SK-N-SH (cell line): ENCODE measurements at regions not wholly inside any gene's neighbourhood (a gene's known extent, or its start where the extent isn't known, plus 50 kb on each side); places are given as distances from the start of the nearest gene placed in this dataset.

ENCODE experiments used
- CTCF ChIA-PET: fragments of 300-600, 350-600 bp; formaldehyde crosslinking; extraction: SDS; loops from one replicate; lab custom pipeline; 2021; lab: Yijun Ruan, JAX
- POLR2A ChIA-PET: fragments of 350-600 bp; sonication (Branson Sonifier 250); formaldehyde crosslinking; extraction: SDS; loops from one replicate; lab custom pipeline; 2020; ENCODE audit warnings: antibody characterized with exemption, inconsistent platforms; lab: Yijun Ruan, JAX
- DNase-seq: peaks from one replicate; pipeline ENCODE4 v3.0.0; 2012
- H2AFZ ChIP-seq: fragments of 200-600 bp; sonication (generic); 2 replicates; pipeline ENCODE4 v1.8.1; 2016; ENCODE audit warnings: antibody characterized with exemption, mild to moderate bottlenecking, low read depth
- H3F3A ChIP-seq: fragments of 200-600 bp; sonication (generic); replicated peaks from 2 replicates; pipeline ENCODE3; 2016; ENCODE audit warnings: antibody characterized with exemption, mild to moderate bottlenecking; ENCODE audit not compliant: insufficient read depth
- H3K27ac ChIP-seq, 2 experiments: fragments of 200-500 bp in 1 of 2; fragments of 200-600 bp in 1 of 2; sonication (Bioruptor generic) in 1 of 2; sonication (generic), shearing (Covaris generic) in 1 of 2; 2 replicates each; pipeline versions ENCODE4 v1.5.1 to v1.6.1; 2014 to 2016; ENCODE audit warnings: low read depth in 2 of 2, inconsistent platforms in 1 of 2, low read length in 1 of 2, mild to moderate bottlenecking in 1 of 2, mixed read lengths in 1 of 2
- H3K27me3 ChIP-seq: fragments of 200-600 bp; sonication (generic), shearing (Covaris generic); 2 replicates; pipeline ENCODE4 v1.6.1; 2016; ENCODE audit warnings: mixed run types; ENCODE audit not compliant: insufficient read depth
- H3K36me3 ChIP-seq, 2 experiments: fragments of 200-500 bp in 1 of 2; fragments of 200-600 bp in 1 of 2; sonication (Bioruptor generic) in 1 of 2; sonication (generic) in 1 of 2; replicated peaks in 1 of 2; 2 replicates each; pipeline versions ENCODE3 to v1.5.1; 2014 to 2016; ENCODE audit warnings: low read length in 1 of 2, mild to moderate bottlenecking in 1 of 2; ENCODE audit not compliant: insufficient read depth in 2 of 2, control insufficient read depth in 1 of 2
- H3K4me1 ChIP-seq, 2 experiments: fragments of 200-500 bp in 1 of 2; fragments of 200-600 bp in 1 of 2; sonication (Bioruptor generic) in 1 of 2; sonication (generic), shearing (Covaris generic) in 1 of 2; 2 replicates each; pipeline versions ENCODE4 v1.5.1 to v1.6.1; 2014 to 2016; ENCODE audit warnings: low read depth in 1 of 2, low read length in 1 of 2, mixed run types in 1 of 2; ENCODE audit not compliant: insufficient read depth in 2 of 2, control insufficient read depth in 1 of 2
- H3K4me2 ChIP-seq: fragments of 200-600 bp; sonication (generic), shearing (Covaris generic); 2 replicates; pipeline ENCODE4 v1.6.1; 2017; ENCODE audit warnings: mixed run types
- H3K4me3 ChIP-seq, 2 experiments: fragments of 200-500 bp in 1 of 2; fragments of 200-600 bp in 1 of 2; sonication (Bioruptor generic) in 1 of 2; sonication (generic), shearing (Covaris generic) in 1 of 2; 2 replicates each; pipeline versions ENCODE4 v1.5.1 to v1.8.1; 2014 to 2016; ENCODE audit warnings: low read depth in 2 of 2, inconsistent platforms in 1 of 2, low read length in 1 of 2, mild to moderate bottlenecking in 1 of 2, mixed read lengths in 1 of 2, moderate library complexity in 1 of 2
- H3K79me2 ChIP-seq: fragments of 200-600 bp; sonication (generic); 2 replicates; pipeline ENCODE4 v1.8.1; 2017; ENCODE audit warnings: mild to moderate bottlenecking; ENCODE audit not compliant: insufficient read depth
- H3K9ac ChIP-seq: fragments of 200-600 bp; sonication (generic); 2 replicates; pipeline ENCODE4 v1.6.1; 2017; ENCODE audit warnings: mixed run types
- H3K9me2 ChIP-seq: fragments of 200-600 bp; sonication (generic); 2 replicates; pipeline ENCODE4 v1.6.1; 2017; ENCODE audit warnings: mixed run types
- H3K9me3 ChIP-seq: fragments of 200-600 bp; sonication (generic); 2 replicates; pipeline ENCODE4 v1.6.1; 2017; ENCODE audit warnings: mixed run types, mild to moderate bottlenecking, moderate library complexity
- H4K20me1 ChIP-seq: fragments of 200-600 bp; sonication (generic); 2 replicates; pipeline ENCODE4 v1.6.1; 2017; ENCODE audit warnings: mild to moderate bottlenecking, mixed run types; ENCODE audit not compliant: insufficient read depth
- CHD2 ChIP-seq: fragments of 150-350 bp; IDR thresholded peaks from 2 replicates; pipeline ENCODE4 v1.6.1; 2018; ENCODE audit warnings: low read length; ENCODE audit not compliant: partially characterized antibody
- ELF1 ChIP-seq: IDR thresholded peaks from 2 replicates; pipeline ENCODE4 v1.4.0; 2012
- FOSL2 ChIP-seq: IDR thresholded peaks from 2 replicates; pipeline ENCODE4 v1.4.0; 2012; ENCODE audit warnings: low read depth, mild to moderate bottlenecking, moderate library complexity, borderline replicate concordance
- MEF2A ChIP-seq: IDR thresholded peaks from 2 replicates; pipeline ENCODE4 v1.4.0; 2012; ENCODE audit warnings: low read depth, borderline replicate concordance
- NFIC ChIP-seq: IDR thresholded peaks from 2 replicates; pipeline ENCODE4 v1.4.0; 2012; ENCODE audit warnings: borderline replicate concordance
- NRF1 ChIP-seq: IDR thresholded peaks from 2 replicates; pipeline ENCODE4 v1.6.1; 2012; ENCODE audit warnings: low read depth, mild to moderate bottlenecking, low read length
- RAD21 ChIP-seq: IDR thresholded peaks from 2 replicates; pipeline ENCODE4 v1.6.1; 2012; ENCODE audit warnings: mild to moderate bottlenecking, low read length
- RCOR1 ChIP-seq: fragments of 150-350 bp; IDR thresholded peaks from 2 replicates; pipeline ENCODE4 v1.6.1; 2017; ENCODE audit warnings: antibody characterized with exemption, low read length
- RXRA ChIP-seq: IDR thresholded peaks from 2 replicates; pipeline ENCODE4 v1.4.0; 2012; ENCODE audit warnings: low read depth, mild to moderate bottlenecking, borderline replicate concordance
- TCF12 ChIP-seq: IDR thresholded peaks from 2 replicates; pipeline ENCODE4 v1.4.0; 2012
- TEAD4 ChIP-seq: IDR thresholded peaks from 2 replicates; pipeline ENCODE4 v1.4.0; 2012; ENCODE audit warnings: mild to moderate bottlenecking, borderline replicate concordance; ENCODE audit not compliant: insufficient read depth
- YY1 ChIP-seq: IDR thresholded peaks from 2 replicates; pipeline ENCODE4 v1.4.0; 2012; ENCODE audit warnings: low read depth, mild to moderate bottlenecking
- WGBS: methylation state at CpG from one replicate; pipeline ENCODE4 v1.1.6; 2017; ENCODE audit warnings: low lambda C conversion rate; 5-methylcytosine and 5-hydroxymethylcytosine counted together
- TF ChIP-seq, protein P1 (sequence below): fragments of 200-600 bp; sonication (generic); IDR thresholded peaks from 2 replicates; pipeline ENCODE4 v1.6.1; 2017; ENCODE audit warnings: antibody characterized with exemption, mild to moderate bottlenecking, moderate library complexity
- TF ChIP-seq, protein P2 (sequence below): IDR thresholded peaks from 2 replicates; pipeline ENCODE4; 2012
- TF ChIP-seq, protein P3 (sequence below): IDR thresholded peaks from 2 replicates; pipeline ENCODE4 v1.6.1; 2012; ENCODE audit warnings: mild to moderate bottlenecking, low read depth, low read length, moderate library complexity
- TF ChIP-seq, protein P4 (sequence below): fragments of 150-350 bp; IDR thresholded peaks from 2 replicates; pipeline ENCODE4 v1.6.1; 2017; ENCODE audit warnings: antibody characterized with exemption, low read length, low read depth, borderline replicate concordance

DNA sequence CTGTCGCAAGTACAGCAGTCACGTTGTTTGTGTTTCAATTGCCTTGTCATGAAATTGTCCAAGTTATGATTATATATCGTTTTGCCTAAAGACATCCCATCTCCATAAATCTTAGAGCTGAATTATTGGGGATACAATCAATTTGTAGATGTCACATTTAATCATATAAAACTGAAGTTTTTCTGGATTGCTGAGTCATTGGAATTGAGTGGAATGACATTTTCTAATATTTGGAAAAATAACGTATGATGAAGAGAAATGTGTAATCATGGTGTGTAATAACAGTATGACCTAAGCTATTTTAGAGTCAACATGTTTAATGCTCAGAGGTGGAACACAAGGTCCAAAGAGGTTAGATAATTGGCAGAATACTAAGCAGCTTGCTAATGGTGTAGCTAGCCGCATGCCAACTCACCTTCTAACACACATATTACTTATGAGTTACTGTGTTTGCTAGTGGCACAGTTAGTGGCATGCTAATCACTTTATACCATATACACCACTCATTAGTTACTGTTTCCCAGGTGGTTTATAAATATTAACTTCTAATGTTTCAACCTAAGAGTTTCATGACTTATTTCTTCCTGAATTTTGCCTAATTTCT is 473.1 kb upstream of the GRAMD2B start:
- TF ChIP-seq RAD21 (no peak), RCOR1 (no peak), TCF12 (no peak), NFIC (no peak), RXRA (no peak), YY1 (no peak), NRF1 (no peak), ELF1 (no peak), FOSL2 (no peak)
- TF ChIP-seq, protein P1, sequence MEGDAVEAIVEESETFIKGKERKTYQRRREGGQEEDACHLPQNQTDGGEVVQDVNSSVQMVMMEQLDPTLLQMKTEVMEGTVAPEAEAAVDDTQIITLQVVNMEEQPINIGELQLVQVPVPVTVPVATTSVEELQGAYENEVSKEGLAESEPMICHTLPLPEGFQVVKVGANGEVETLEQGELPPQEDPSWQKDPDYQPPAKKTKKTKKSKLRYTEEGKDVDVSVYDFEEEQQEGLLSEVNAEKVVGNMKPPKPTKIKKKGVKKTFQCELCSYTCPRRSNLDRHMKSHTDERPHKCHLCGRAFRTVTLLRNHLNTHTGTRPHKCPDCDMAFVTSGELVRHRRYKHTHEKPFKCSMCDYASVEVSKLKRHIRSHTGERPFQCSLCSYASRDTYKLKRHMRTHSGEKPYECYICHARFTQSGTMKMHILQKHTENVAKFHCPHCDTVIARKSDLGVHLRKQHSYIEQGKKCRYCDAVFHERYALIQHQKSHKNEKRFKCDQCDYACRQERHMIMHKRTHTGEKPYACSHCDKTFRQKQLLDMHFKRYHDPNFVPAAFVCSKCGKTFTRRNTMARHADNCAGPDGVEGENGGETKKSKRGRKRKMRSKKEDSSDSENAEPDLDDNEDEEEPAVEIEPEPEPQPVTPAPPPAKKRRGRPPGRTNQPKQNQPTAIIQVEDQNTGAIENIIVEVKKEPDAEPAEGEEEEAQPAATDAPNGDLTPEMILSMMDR = no peak
- TF ChIP-seq, protein P2, sequence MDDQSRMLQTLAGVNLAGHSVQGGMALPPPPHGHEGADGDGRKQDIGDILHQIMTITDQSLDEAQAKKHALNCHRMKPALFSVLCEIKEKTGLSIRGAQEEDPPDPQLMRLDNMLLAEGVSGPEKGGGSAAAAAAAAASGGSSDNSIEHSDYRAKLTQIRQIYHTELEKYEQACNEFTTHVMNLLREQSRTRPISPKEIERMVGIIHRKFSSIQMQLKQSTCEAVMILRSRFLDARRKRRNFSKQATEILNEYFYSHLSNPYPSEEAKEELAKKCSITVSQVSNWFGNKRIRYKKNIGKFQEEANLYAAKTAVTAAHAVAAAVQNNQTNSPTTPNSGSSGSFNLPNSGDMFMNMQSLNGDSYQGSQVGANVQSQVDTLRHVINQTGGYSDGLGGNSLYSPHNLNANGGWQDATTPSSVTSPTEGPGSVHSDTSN = no peak
- TF ChIP-seq, protein P3, sequence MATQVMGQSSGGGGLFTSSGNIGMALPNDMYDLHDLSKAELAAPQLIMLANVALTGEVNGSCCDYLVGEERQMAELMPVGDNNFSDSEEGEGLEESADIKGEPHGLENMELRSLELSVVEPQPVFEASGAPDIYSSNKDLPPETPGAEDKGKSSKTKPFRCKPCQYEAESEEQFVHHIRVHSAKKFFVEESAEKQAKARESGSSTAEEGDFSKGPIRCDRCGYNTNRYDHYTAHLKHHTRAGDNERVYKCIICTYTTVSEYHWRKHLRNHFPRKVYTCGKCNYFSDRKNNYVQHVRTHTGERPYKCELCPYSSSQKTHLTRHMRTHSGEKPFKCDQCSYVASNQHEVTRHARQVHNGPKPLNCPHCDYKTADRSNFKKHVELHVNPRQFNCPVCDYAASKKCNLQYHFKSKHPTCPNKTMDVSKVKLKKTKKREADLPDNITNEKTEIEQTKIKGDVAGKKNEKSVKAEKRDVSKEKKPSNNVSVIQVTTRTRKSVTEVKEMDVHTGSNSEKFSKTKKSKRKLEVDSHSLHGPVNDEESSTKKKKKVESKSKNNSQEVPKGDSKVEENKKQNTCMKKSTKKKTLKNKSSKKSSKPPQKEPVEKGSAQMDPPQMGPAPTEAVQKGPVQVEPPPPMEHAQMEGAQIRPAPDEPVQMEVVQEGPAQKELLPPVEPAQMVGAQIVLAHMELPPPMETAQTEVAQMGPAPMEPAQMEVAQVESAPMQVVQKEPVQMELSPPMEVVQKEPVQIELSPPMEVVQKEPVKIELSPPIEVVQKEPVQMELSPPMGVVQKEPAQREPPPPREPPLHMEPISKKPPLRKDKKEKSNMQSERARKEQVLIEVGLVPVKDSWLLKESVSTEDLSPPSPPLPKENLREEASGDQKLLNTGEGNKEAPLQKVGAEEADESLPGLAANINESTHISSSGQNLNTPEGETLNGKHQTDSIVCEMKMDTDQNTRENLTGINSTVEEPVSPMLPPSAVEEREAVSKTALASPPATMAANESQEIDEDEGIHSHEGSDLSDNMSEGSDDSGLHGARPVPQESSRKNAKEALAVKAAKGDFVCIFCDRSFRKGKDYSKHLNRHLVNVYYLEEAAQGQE = no peak
- H3F3A ChIP-seq = no peaks in the 10 kb centered on the region
- no peak overlapping the region for H3K4me2 ChIP-seq
- no peak overlapping the region for H2AFZ ChIP-seq
- H3K4me1 ChIP-seq = no peaks in the 10 kb centered on the region
- ChIA-PET POLR2A (no interaction called here), CTCF (no interaction called here)
- no peaks in the 10 kb centered on the region for H3K36me3 ChIP-seq
- no peak overlapping the region for H3K4me3 ChIP-seq
- H4K20me1 ChIP-seq = no peaks in the 10 kb centered on the region
- no peak overlapping the region for H3K27ac ChIP-seq
- WGBS = 68% methylated on average over 4 of the region's 5 CpGs
- H3K79me2 ChIP-seq = no peaks in the 10 kb centered on the region
- no peak overlapping the region for H3K9ac ChIP-seq
- no peaks in the 10 kb centered on the region for H3K9me3 ChIP-seq
- no peak for DNase-seq
- H3K9me2 ChIP-seq = no peaks in the 10 kb centered on the region
- no peaks in the 10 kb centered on the region for H3K27me3 ChIP-seq

DNA sequence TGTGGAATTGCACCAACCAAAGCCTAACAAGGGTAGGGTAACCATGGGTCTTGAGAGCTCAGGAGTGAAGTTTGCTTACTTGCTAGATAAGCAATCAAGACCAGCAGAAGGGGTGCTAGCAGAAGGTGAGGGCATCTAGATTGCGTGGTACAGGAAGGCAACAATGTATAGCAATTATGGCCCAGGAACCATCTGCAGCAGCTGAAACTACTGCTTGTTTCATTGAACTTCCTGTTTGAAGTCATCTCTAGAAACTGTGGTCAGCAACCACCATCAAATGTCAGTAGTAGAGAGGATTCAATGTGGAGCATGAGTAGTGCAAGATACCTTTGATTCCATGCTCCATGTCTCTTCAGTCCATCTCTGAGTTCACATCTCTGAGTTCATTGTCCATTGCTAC is 462.1 kb upstream of the GRAMD2B start:
- WGBS = 64% methylated on average over 1 of the region's 1 CpG
- no peaks in the 10 kb centered on the region for H3F3A ChIP-seq
- ChIA-PET CTCF (no interaction called here), POLR2A (no interaction called here)
- no peak for TF ChIP-seq RAD21
- TF ChIP-seq TEAD4 = no peak
- TF ChIP-seq MEF2A = no peak
- TF ChIP-seq, protein P4, sequence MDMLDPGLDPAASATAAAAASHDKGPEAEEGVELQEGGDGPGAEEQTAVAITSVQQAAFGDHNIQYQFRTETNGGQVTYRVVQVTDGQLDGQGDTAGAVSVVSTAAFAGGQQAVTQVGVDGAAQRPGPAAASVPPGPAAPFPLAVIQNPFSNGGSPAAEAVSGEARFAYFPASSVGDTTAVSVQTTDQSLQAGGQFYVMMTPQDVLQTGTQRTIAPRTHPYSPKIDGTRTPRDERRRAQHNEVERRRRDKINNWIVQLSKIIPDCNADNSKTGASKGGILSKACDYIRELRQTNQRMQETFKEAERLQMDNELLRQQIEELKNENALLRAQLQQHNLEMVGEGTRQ = no peak
- TF ChIP-seq FOSL2 = no peak
- TF ChIP-seq, protein P2 = no peak
- TF ChIP-seq RXRA = no peak
- no peak for TF ChIP-seq YY1
- no peak for TF ChIP-seq CHD2
- no peaks in the 10 kb centered on the region for H3K27me3 ChIP-seq
- no peaks in the 10 kb centered on the region for H3K9me3 ChIP-seq
- H3K4me1 ChIP-seq = no peaks in the 10 kb centered on the region
- no peak overlapping the region for H3K4me2 ChIP-seq
- H3K36me3 ChIP-seq = no peaks in the 10 kb centered on the region
- no peaks in the 10 kb centered on the region for H4K20me1 ChIP-seq
- no peak for DNase-seq
- no peaks in the 10 kb centered on the region for H3K9me2 ChIP-seq
- no peaks in the 10 kb centered on the region for H3K79me2 ChIP-seq
- H3K9ac ChIP-seq = no peak overlapping the region
- H3K4me3 ChIP-seq = no peak overlapping the region
- no peak overlapping the region for H2AFZ ChIP-seq
- H3K27ac ChIP-seq = no peak overlapping the region
